OCI-LY1 (cell line): ENCODE measurements at regions not wholly inside any gene's neighbourhood (a gene's known extent, or its start where the extent isn't known, plus 50 kb on each side); places are given as distances from the start of the nearest gene placed in this dataset.

ENCODE experiments used
- H2AFZ ChIP-seq: fragments of 200-600 bp; sonication (generic), shearing (Covaris generic); 2 replicates; pipeline ENCODE4 v1.6.0; 2014; ENCODE audit warnings: antibody characterized with exemption, mild to moderate bottlenecking, low read length
- H3F3A ChIP-seq: fragments of 200-600 bp; sonication (generic), shearing (Covaris generic); 2 replicates; pipeline ENCODE4 v1.6.0; 2014; ENCODE audit warnings: mild to moderate bottlenecking, antibody characterized with exemption, low read length, moderate library complexity; ENCODE audit not compliant: insufficient read depth
- H3K27ac ChIP-seq: fragments of 200-600 bp; sonication (generic); 2 replicates; pipeline ENCODE4 v1.5.1; 2014; ENCODE audit warnings: low read length, mixed run types, mild to moderate bottlenecking, low read depth; ENCODE audit not compliant: poor library complexity, severe bottlenecking
- H3K27me3 ChIP-seq: fragments of 200-600 bp; sonication (generic); 2 replicates; pipeline ENCODE4 v1.6.0; 2014; ENCODE audit warnings: antibody characterized with exemption, mild to moderate bottlenecking, low read length, moderate library complexity; ENCODE audit not compliant: insufficient read depth
- H3K36me3 ChIP-seq: fragments of 200-600 bp; sonication (generic); 2 replicates; pipeline ENCODE4 v1.6.1; 2014; ENCODE audit warnings: mild to moderate bottlenecking, antibody characterized with exemption, low read length, moderate library complexity, mixed read lengths; ENCODE audit not compliant: insufficient read depth
- H3K4me1 ChIP-seq: fragments of 200-600 bp; sonication (generic); 2 replicates; pipeline ENCODE4 v1.5.1; 2014; ENCODE audit warnings: mild to moderate bottlenecking, low read length, moderate library complexity; ENCODE audit not compliant: insufficient read depth, severe bottlenecking
- H3K4me2 ChIP-seq: fragments of 200-600 bp; sonication (generic), shearing (Covaris generic); 2 replicates; pipeline ENCODE4 v1.6.1; 2014; ENCODE audit warnings: low read length
- H3K4me3 ChIP-seq: fragments of 200-600 bp; sonication (generic); 2 replicates; pipeline ENCODE4 v1.5.1; 2014; ENCODE audit warnings: low read length, low read depth, mild to moderate bottlenecking, mixed read lengths; ENCODE audit not compliant: poor library complexity, severe bottlenecking
- H3K79me2 ChIP-seq: fragments of 200-600 bp; shearing (Covaris generic); 2 replicates; pipeline ENCODE4 v1.6.1; 2016; ENCODE audit warnings: mixed run types, low read length, mixed read lengths; ENCODE audit not compliant: insufficient read depth
- H3K9ac ChIP-seq: fragments of 200-600 bp; sonication (generic), shearing (Covaris generic); 2 replicates; pipeline ENCODE4 v1.6.1; 2014; ENCODE audit warnings: mild to moderate bottlenecking, low read length, mixed read lengths
- H3K9me2 ChIP-seq: fragments of 200-600 bp; sonication (generic), shearing (Covaris generic); 2 replicates; pipeline ENCODE4 v1.6.1; 2014; ENCODE audit warnings: low read depth, mild to moderate bottlenecking, low read length, mixed read lengths
- H3K9me3 ChIP-seq: fragments of 200-600 bp; shearing (Covaris generic); 2 replicates; pipeline ENCODE4 v1.6.1; 2014; ENCODE audit warnings: low read length, mixed read lengths
- H4K20me1 ChIP-seq: fragments of 200-600 bp; sonication (generic), shearing (Covaris generic); 2 replicates; pipeline ENCODE4 v1.6.0; 2016; ENCODE audit warnings: mild to moderate bottlenecking, low read length; ENCODE audit not compliant: insufficient read depth
- EZH2 ChIP-seq: fragments of 200-600 bp; sonication (generic), shearing (Covaris generic); IDR thresholded peaks from 2 replicates; pipeline ENCODE4 v1.8.0; 2017; ENCODE audit warnings: borderline replicate concordance, mixed run types, mild to moderate bottlenecking, antibody characterized with exemption, low read length, moderate library complexity, mixed read lengths
- TF ChIP-seq, protein P1 (sequence below): fragments of 200-600 bp; sonication (generic), shearing (Covaris generic); IDR thresholded peaks from 2 replicates; pipeline ENCODE4 v1.5.1; 2017; ENCODE audit warnings: mild to moderate bottlenecking, antibody characterized with exemption, low read length, moderate library complexity, mixed read lengths

DNA sequence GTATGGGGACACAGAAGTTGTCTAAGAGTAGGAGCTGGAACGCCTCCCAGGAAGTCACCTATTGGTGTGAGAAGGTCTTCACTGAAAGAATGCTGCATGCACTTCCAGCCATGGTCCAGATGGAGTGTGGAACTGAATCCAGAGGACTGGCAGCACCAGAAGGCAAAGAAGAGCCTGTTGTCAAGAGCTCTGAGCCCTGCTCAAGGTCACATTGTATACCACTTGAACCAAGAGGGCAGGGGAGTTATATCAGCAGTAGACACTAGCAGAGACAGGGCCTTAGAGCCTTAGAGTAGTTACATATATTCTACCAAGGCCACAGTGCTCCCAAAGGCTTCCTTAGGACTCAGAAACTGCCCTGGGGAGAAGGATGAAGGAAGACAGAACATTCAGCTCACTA is 130.8 kb upstream of the POC5 start:
- no peak overlapping the region for H3K9ac ChIP-seq
- no peaks in the 10 kb centered on the region for H3F3A ChIP-seq
- H2AFZ ChIP-seq = no peak overlapping the region
- no peaks in the 10 kb centered on the region for H3K9me2 ChIP-seq
- H3K27ac ChIP-seq = no peak overlapping the region
- H3K79me2 ChIP-seq = no peaks in the 10 kb centered on the region
- H4K20me1 ChIP-seq = no peaks in the 10 kb centered on the region
- H3K4me3 ChIP-seq = no peak overlapping the region
- H3K36me3 ChIP-seq = no peaks in the 10 kb centered on the region
- no peaks in the 10 kb centered on the region for H3K4me1 ChIP-seq
- no peak for TF ChIP-seq EZH2
- TF ChIP-seq, protein P1, sequence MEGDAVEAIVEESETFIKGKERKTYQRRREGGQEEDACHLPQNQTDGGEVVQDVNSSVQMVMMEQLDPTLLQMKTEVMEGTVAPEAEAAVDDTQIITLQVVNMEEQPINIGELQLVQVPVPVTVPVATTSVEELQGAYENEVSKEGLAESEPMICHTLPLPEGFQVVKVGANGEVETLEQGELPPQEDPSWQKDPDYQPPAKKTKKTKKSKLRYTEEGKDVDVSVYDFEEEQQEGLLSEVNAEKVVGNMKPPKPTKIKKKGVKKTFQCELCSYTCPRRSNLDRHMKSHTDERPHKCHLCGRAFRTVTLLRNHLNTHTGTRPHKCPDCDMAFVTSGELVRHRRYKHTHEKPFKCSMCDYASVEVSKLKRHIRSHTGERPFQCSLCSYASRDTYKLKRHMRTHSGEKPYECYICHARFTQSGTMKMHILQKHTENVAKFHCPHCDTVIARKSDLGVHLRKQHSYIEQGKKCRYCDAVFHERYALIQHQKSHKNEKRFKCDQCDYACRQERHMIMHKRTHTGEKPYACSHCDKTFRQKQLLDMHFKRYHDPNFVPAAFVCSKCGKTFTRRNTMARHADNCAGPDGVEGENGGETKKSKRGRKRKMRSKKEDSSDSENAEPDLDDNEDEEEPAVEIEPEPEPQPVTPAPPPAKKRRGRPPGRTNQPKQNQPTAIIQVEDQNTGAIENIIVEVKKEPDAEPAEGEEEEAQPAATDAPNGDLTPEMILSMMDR = no peak
- no peak overlapping the region for H3K4me2 ChIP-seq
- H3K9me3 ChIP-seq = no peaks in the 10 kb centered on the region
- no peaks in the 10 kb centered on the region for H3K27me3 ChIP-seq

DNA sequence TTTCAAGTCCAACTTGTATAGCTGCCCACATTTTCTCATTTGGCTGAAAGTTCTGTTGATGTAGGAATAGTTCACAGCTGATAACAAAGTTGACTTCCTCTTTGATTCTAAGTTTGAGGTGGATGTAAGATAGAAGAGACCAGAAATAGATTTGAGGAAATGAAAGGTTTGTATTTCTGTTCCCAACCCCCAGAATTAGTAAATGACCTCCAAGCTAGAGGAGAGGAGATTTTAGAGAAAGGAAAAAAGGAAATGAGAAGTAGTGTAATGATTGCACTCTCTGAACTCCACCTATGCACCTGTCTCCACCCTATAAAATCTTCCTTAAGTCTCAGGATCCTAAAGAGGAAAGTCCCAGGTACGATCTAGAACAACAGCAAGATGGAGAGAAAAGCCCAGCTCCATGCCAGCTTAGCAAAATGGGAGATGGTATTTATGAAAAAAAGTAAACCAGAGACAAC is 130.4 kb upstream of the POC5 start:
- H2AFZ ChIP-seq = no peak overlapping the region
- no peak overlapping the region for H3K4me3 ChIP-seq
- H3K9me3 ChIP-seq = no peaks in the 10 kb centered on the region
- no peaks in the 10 kb centered on the region for H3K9me2 ChIP-seq
- no peaks in the 10 kb centered on the region for H3K4me1 ChIP-seq
- no peaks in the 10 kb centered on the region for H3F3A ChIP-seq
- H3K27me3 ChIP-seq = no peaks in the 10 kb centered on the region
- no peaks in the 10 kb centered on the region for H4K20me1 ChIP-seq
- H3K79me2 ChIP-seq = no peaks in the 10 kb centered on the region
- no peak overlapping the region for H3K4me2 ChIP-seq
- TF ChIP-seq EZH2 = no peak
- TF ChIP-seq, protein P1 = no peak
- no peaks in the 10 kb centered on the region for H3K36me3 ChIP-seq
- H3K27ac ChIP-seq = no peak overlapping the region
- no peak overlapping the region for H3K9ac ChIP-seq

DNA sequence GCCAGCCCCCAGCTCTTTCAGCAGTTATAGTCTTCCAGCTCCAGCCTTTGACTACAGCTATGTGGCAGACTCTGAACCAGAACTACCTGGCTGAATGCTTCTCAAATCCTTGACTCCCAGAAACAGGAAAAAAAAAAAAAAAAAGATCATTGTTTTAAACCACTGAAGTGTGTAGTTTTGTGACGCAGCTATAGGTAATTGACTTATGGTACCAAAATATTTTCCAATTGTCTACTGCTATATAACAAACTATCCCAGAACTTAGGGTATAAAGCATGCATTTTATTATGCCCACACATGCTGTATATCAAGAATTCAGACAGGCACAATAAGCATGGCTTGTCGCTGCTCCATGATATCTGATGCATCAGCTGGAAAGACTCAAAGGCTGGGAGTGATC is 127.1 kb upstream of the POC5 start:
- Histone ChIP-seq H3F3A (no peaks in the 10 kb centered on the region), H3K9ac (no peak overlapping the region), H3K4me1 (no peaks in the 10 kb centered on the region), H3K9me3 (no peaks in the 10 kb centered on the region), H4K20me1 (no peaks in the 10 kb centered on the region), H3K4me2 (no peak overlapping the region), H3K27me3 (no peaks in the 10 kb centered on the region), H2AFZ (no peak overlapping the region), H3K36me3 (no peaks in the 10 kb centered on the region), H3K27ac (no peak overlapping the region), H3K9me2 (no peaks in the 10 kb centered on the region), H3K4me3 (no peak overlapping the region), H3K79me2 (no peaks in the 10 kb centered on the region)
- TF ChIP-seq, protein P1 = no peak
- TF ChIP-seq EZH2 = no peak
